Mesendoderm (in vitro differentiated cells): ENCODE measurements at regions not wholly inside any gene's neighbourhood (a gene's known extent, or its start where the extent isn't known, plus 50 kb on each side); places are given as distances from the start of the nearest gene placed in this dataset.
A peak's percentile ranks its signal among the peaks of the same experiment; 100 is the strongest.
"Not testable (repeated sequence)": the region's sequence is repeated elsewhere in the genome, so short reads cannot be mapped to it uniquely, and the experiment has no call there.

Source experiments
- DNase-seq: peaks from one replicate; pipeline ENCODE4 v3.0.0; 2013
- H2AK5ac ChIP-seq: 2 replicates; pipeline ENCODE4 v1.6.1; 2013; ENCODE audit warnings: low read length, inconsistent platforms
- H2BK120ac ChIP-seq: 2 replicates; pipeline ENCODE4 v1.6.1; 2013; ENCODE audit warnings: low read depth, mild to moderate bottlenecking, low read length, moderate library complexity, mixed read lengths
- H2BK15ac ChIP-seq: replicated peaks from 2 replicates; pipeline ENCODE4 v1.6.1; 2013; ENCODE audit warnings: low read depth, mild to moderate bottlenecking, moderate library complexity
- H2BK5ac ChIP-seq: 2 replicates; pipeline ENCODE4 v1.6.1; 2013; ENCODE audit warnings: low read length, inconsistent platforms
- H3K18ac ChIP-seq: 2 replicates; pipeline ENCODE4 v1.6.1; 2013; ENCODE audit warnings: mild to moderate bottlenecking, low read length, mixed read lengths
- H3K23ac ChIP-seq: one replicate; pipeline ENCODE4 v1.6.1; 2013; ENCODE audit warnings: low read length
- H3K27ac ChIP-seq: 2 replicates; pipeline ENCODE4 v1.5.1; 2013; ENCODE audit warnings: low read depth, mild to moderate bottlenecking, inconsistent platforms, low read length, moderate library complexity
- H3K27me3 ChIP-seq: 2 replicates; pipeline ENCODE4 v1.6.1; 2013; ENCODE audit warnings: low read length, control low read depth, mild to moderate bottlenecking, inconsistent platforms; ENCODE audit not compliant: insufficient read depth, poor library complexity
- H3K36me3 ChIP-seq: 2 replicates; pipeline ENCODE4 v1.6.1; 2013; ENCODE audit warnings: low read length, inconsistent platforms; ENCODE audit not compliant: control insufficient read depth, insufficient read depth
- H3K4ac ChIP-seq: one replicate; pipeline ENCODE4 v1.6.1; 2013; ENCODE audit warnings: low read depth, mild to moderate bottlenecking, low read length, moderate library complexity
- H3K4me1 ChIP-seq: 2 replicates; pipeline ENCODE4 v1.6.1; 2013; ENCODE audit warnings: low read depth, low read length, inconsistent platforms; ENCODE audit not compliant: control insufficient read depth
- H3K4me2 ChIP-seq: 2 replicates; pipeline ENCODE4 v1.6.1; 2013; ENCODE audit warnings: low read length
- H3K4me3 ChIP-seq: 2 replicates; pipeline ENCODE4 v1.5.1; 2013; ENCODE audit warnings: mild to moderate bottlenecking, low read length
- H3K56ac ChIP-seq: one replicate; pipeline ENCODE4 v1.6.1; 2013; ENCODE audit warnings: low read length
- H3K79me1 ChIP-seq: 2 replicates; pipeline ENCODE4 v1.6.1; 2013; ENCODE audit warnings: low read length, inconsistent platforms
- H3K79me2 ChIP-seq: 2 replicates; pipeline ENCODE4 v1.6.1; 2013; ENCODE audit warnings: mild to moderate bottlenecking, low read length; ENCODE audit not compliant: control insufficient read depth, insufficient read depth
- H3K9ac ChIP-seq: 2 replicates; pipeline ENCODE4 v1.6.1; 2013; ENCODE audit warnings: low read length, inconsistent platforms
- H4K5ac ChIP-seq: one replicate; pipeline ENCODE4 v1.6.1; 2013; ENCODE audit warnings: low read length
- H4K8ac ChIP-seq: one replicate; pipeline ENCODE4 v1.6.1; 2013; ENCODE audit warnings: low read depth, mild to moderate bottlenecking, control low read depth, low read length, moderate library complexity
- WGBS: extraction: QIAGEN DNeasy Blood & Tissue Kit; methylation state at CpG from one replicate; pipeline ENCODE4 v1.1.7; 2013; ENCODE audit warnings: low lambda C conversion rate, missing lambda C conversion rate; ENCODE audit not compliant: insufficient coverage; ENCODE audit errors: extremely low coverage; 5-methylcytosine and 5-hydroxymethylcytosine counted together

DNA sequence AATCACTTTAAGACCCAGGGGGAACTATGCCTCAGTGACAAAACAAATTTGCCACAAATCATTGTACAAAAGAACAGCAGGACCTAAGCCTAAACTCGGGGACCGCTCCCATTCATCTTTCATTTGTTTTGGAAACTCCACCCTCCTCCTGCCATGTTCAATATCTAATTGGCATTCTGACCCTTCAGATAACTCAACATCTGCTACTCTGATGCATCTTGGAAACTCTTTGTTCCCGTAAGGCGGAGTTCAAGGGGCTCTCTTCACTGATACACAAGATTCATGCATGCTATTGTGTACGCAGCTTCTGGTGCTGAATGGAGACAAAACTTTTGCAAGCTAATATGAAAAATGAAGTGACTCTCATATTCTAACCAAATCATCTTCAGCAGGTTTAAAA is 187.6 kb downstream of the ZFP64 start:
- Histone ChIP-seq H3K9ac (no peak overlapping the region), H3K4me3 (no peak overlapping the region), H2AK5ac (no peak overlapping the region), H2BK5ac (no peak overlapping the region), H3K79me2 (no peaks in the 10 kb centered on the region), H3K4me2 (no peak overlapping the region), H3K4ac (no peak overlapping the region), H3K36me3 (no peaks in the 10 kb centered on the region), H3K18ac (peak overlapping the region; percentile 28), H4K8ac (no peak overlapping the region), H3K27ac (no peak overlapping the region), H3K27me3 (no peaks in the 10 kb centered on the region), H2BK15ac (no peak overlapping the region), H3K23ac (no peak overlapping the region), H3K79me1 (no peaks in the 10 kb centered on the region), H3K4me1 (no peaks in the 10 kb centered on the region), H3K56ac (no peak overlapping the region), H4K5ac (no peak overlapping the region), H2BK120ac (no peak overlapping the region)
- no peak for DNase-seq
- no CpG with 5 or more reads among the region's 5 CpGs for WGBS

- H3K79me2 ChIP-seq = no peaks in the 10 kb centered on the region
- no CpG with 5 or more reads among the region's 5 CpGs for WGBS
- no peak overlapping the region for H3K23ac ChIP-seq
- no peaks in the 10 kb centered on the region for H3K27me3 ChIP-seq
- no peak overlapping the region for H2BK5ac ChIP-seq
- no peak overlapping the region for H3K4me3 ChIP-seq
- no peak overlapping the region for H2AK5ac ChIP-seq
- no peak overlapping the region for H3K56ac ChIP-seq
- H4K8ac ChIP-seq = no peak overlapping the region
- no peaks in the 10 kb centered on the region for H3K4me1 ChIP-seq
- H4K5ac ChIP-seq = no peak overlapping the region
- H3K4me2 ChIP-seq = no peak overlapping the region
- DNase-seq = no peak
- H3K36me3 ChIP-seq = no peaks in the 10 kb centered on the region
- no peak overlapping the region for H2BK15ac ChIP-seq
- H3K9ac ChIP-seq = no peak overlapping the region
- H3K4ac ChIP-seq = no peak overlapping the region
- H3K27ac ChIP-seq = no peak overlapping the region
- H3K79me1 ChIP-seq = no peaks in the 10 kb centered on the region
- no peak overlapping the region for H3K18ac ChIP-seq
- H2BK120ac ChIP-seq = no peak overlapping the region
These were observed 188.2 kb downstream of the ZFP64 start for GRCh38 chr20:52003415-52003814.

- Histone ChIP-seq H3K4me3 (no peak overlapping the region), H3K4ac (no peak overlapping the region), H3K27ac (no peak overlapping the region), H3K27me3 (no peaks in the 10 kb centered on the region), H3K18ac (no peak overlapping the region), H3K56ac (no peak overlapping the region), H3K79me2 (no peaks in the 10 kb centered on the region), H3K4me2 (no peak overlapping the region), H4K8ac (no peak overlapping the region), H3K79me1 (no peaks in the 10 kb centered on the region), H2AK5ac (no peak overlapping the region), H2BK15ac (no peak overlapping the region), H4K5ac (no peak overlapping the region), H3K23ac (no peak overlapping the region), H2BK5ac (no peak overlapping the region), H3K9ac (no peak overlapping the region), H2BK120ac (no peak overlapping the region), H3K4me1 (no peaks in the 10 kb centered on the region), H3K36me3 (no peaks in the 10 kb centered on the region)
- DNase-seq = peak; percentile 47
- WGBS = no CpG with 5 or more reads among the region's 8 CpGs
These were observed 189.4 kb downstream of the ZFP64 start for GRCh38 chr20:52001999-52002666.

GRCh38 chr20:51997281-51997936 is 194.2 kb downstream of the ZFP64 start:
- not testable (repeated sequence) for H2BK5ac ChIP-seq, H4K5ac ChIP-seq, H3K56ac ChIP-seq, H3K79me1 ChIP-seq, H3K4ac ChIP-seq, H3K79me2 ChIP-seq, H3K18ac ChIP-seq, H3K36me3 ChIP-seq, H2AK5ac ChIP-seq, H3K4me1 ChIP-seq, H2BK15ac ChIP-seq, H3K27ac ChIP-seq, H3K23ac ChIP-seq, DNase-seq, H3K27me3 ChIP-seq, H4K8ac ChIP-seq, H3K4me2 ChIP-seq, H2BK120ac ChIP-seq, H3K4me3 ChIP-seq, H3K9ac ChIP-seq
- no CpG with 5 or more reads among the region's 4 CpGs for WGBS

DNA sequence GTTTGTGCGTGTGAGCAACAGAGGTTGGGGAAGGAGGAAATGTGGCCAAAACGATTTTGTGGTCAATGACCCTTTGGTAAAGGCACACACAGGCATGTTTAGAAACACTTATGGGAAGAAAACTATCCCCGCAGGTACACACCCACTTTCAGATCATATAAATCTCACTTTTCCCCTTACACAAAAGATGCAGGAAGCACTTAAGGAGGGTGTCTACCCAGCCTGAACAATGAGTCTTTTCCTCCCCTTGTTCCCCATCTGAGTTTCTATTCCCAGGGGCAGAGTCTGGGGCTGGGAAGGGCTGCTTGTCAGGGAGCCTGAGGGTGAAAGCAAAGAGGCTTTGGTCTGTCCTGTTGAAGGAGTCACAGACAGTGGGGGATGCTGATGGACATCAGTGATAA is 193.2 kb upstream of the SALL4 start:
- no peaks in the 10 kb centered on the region for H3K36me3 ChIP-seq
- no peaks in the 10 kb centered on the region for H3K27me3 ChIP-seq
- no peak overlapping the region for H3K23ac ChIP-seq
- no peak overlapping the region for H3K4me2 ChIP-seq
- H3K79me1 ChIP-seq = no peaks in the 10 kb centered on the region
- H4K8ac ChIP-seq = no peak overlapping the region
- H3K27ac ChIP-seq = no peak overlapping the region
- no peak for DNase-seq
- H2BK15ac ChIP-seq = no peak overlapping the region
- WGBS = no CpG with 5 or more reads among the region's 3 CpGs
- no peaks in the 10 kb centered on the region for H3K4me1 ChIP-seq
- no peak overlapping the region for H2AK5ac ChIP-seq
- no peak overlapping the region for H3K18ac ChIP-seq
- no peak overlapping the region for H2BK120ac ChIP-seq
- no peak overlapping the region for H2BK5ac ChIP-seq
- H3K79me2 ChIP-seq = no peaks in the 10 kb centered on the region
- no peak overlapping the region for H3K56ac ChIP-seq
- H4K5ac ChIP-seq = no peak overlapping the region
- H3K9ac ChIP-seq = no peak overlapping the region
- H3K4ac ChIP-seq = no peak overlapping the region
- no peak overlapping the region for H3K4me3 ChIP-seq
